ENCODE measurements at regions not wholly inside any gene's neighbourhood (a gene's known extent, or its start where the extent isn't known, plus 50 kb on each side); places are given as distances from the start of the nearest gene placed in this dataset.

DNA sequence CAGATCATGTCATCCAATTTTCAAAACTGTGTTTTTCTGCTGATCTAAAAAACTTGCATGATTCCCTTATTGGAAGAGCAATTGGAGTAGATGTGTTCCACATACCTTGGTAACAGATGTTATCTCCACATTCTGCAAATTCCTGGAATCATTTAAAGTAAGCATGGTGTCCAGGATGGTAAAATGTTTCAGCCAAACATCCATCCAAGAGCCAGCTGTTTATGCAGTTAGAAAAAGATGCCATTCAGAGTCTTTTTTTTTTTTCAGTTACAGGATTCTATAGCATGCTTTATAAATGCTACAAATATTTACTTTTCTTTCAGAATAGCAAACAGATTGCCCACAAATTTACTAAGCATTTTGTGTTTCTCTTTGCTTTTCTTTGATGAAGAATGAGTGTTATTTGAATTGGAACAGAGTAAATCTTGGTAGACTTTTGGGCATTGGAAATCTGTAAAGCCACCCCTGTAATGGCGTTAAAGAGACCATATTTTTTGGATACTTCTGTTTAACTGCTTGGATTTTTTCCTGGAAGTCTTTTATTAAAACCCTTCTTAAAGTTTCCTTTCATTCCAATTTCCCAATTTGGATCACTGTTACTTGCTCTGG lies 149.8 kb downstream of the GNAT3 start:
- H2AFZ ChIP-seq (ENCODE audit: control insufficient read depth, low read length), result no peak overlapping the region
- no peaks in the 10 kb centered on the region for H3K9me1 ChIP-seq (ENCODE audit: control insufficient read depth, extremely low read depth, insufficient read depth, low read length)
- no peak overlapping the region for H3K27ac ChIP-seq (ENCODE audit: control insufficient read depth, insufficient read depth, low read length)
- peak; percentile 5 for FAIRE-seq
- H4K20me1 ChIP-seq (ENCODE audit: control insufficient read depth, extremely low read depth, insufficient read depth, low read length), result no peaks in the 10 kb centered on the region
- no peaks in the 10 kb centered on the region for H3K79me2 ChIP-seq (ENCODE audit: control insufficient read depth, insufficient read depth, low read length)
- H3K4me2 ChIP-seq (ENCODE audit: control insufficient read depth, extremely low read depth, insufficient read depth, low read depth, low read length), result no peak overlapping the region
- H3K9me3 ChIP-seq (ENCODE audit: control insufficient read depth, low read depth, low read length), result peaks cover 2% of the 10 kb centered on the region
- no peaks in the 10 kb centered on the region for H3K4me1 ChIP-seq (ENCODE audit: control insufficient read depth, extremely low read depth, insufficient read depth, low read length)
- no peaks in the 10 kb centered on the region for H3K36me3 ChIP-seq (ENCODE audit: control insufficient read depth in 2 of 2, extremely low read depth in 1 of 2, insufficient read depth in 2 of 2, low read length in 2 of 2)
- DNase-seq (ENCODE audit: low read depth, low spot score), result no peak
- no peaks in the 10 kb centered on the region for H3K27me3 ChIP-seq (ENCODE audit: control insufficient read depth, extremely low read depth, insufficient read depth, low read length)
- no peak overlapping the region for H3K9ac ChIP-seq (ENCODE audit: control insufficient read depth, extremely low read depth, insufficient read depth, low read length)
- no peak overlapping the region for H3K4me3 ChIP-seq (ENCODE audit: control insufficient read depth in 2 of 3, extremely low read depth in 1 of 3, insufficient read depth in 2 of 3, low read depth in 1 of 3, low read length in 3 of 3)
- TF ChIP-seq CTCF (optimal IDR thresholded peaks at IDR 0.05 in 1 of 3, IDR thresholded peaks at IDR 0.05 in 1 of 3, conservative IDR thresholded peaks at IDR 0.05 in 1 of 3; ENCODE audit: extremely low read depth in 1 of 3, insufficient read depth in 2 of 3, low read length in 3 of 3) (no peak), EZH2 (IDR thresholded peaks at IDR 0.05; ENCODE audit: low read length) (no peak)
- dilution Hi-C loops (cut with MboI; ENCODE audit: extremely low pct_ligation_motif_present, low sequenced_read_pairs), result no loop called here

DNA sequence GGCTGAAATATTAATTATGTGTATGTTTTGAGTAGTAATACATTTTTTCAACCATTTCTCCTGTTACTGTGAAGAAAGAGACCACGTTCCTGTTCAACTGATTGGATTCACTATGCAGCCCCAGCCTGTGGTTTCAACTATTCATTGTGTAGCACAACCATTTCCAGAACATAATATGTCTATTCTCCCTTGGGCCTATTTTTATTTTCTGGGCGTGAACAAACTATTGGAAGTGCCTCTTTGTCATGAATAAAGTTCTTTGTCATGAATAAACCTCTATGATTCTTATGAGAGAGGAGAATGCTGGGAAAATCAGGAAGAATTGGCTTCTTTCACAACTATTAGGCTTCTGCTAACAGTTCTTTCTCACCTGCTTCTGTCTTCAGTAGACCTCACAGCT lies 152.4 kb downstream of the GNAT3 start:
- Histone ChIP-seq H3K9ac (ENCODE audit: control insufficient read depth, extremely low read depth, insufficient read depth, low read length) (no peak overlapping the region), H3K4me1 (ENCODE audit: control insufficient read depth, extremely low read depth, insufficient read depth, low read length) (no peaks in the 10 kb centered on the region), H4K20me1 (ENCODE audit: control insufficient read depth, extremely low read depth, insufficient read depth, low read length) (no peaks in the 10 kb centered on the region), H3K9me1 (ENCODE audit: control insufficient read depth, extremely low read depth, insufficient read depth, low read length) (no peaks in the 10 kb centered on the region), H3K27ac (ENCODE audit: control insufficient read depth, insufficient read depth, low read length) (no peak overlapping the region), H3K79me2 (ENCODE audit: control insufficient read depth, insufficient read depth, low read length) (no peaks in the 10 kb centered on the region), H3K9me3 (ENCODE audit: control insufficient read depth, low read depth, low read length) (no peaks in the 10 kb centered on the region), H2AFZ (ENCODE audit: control insufficient read depth, low read length) (no peak overlapping the region), H3K27me3 (ENCODE audit: control insufficient read depth, extremely low read depth, insufficient read depth, low read length) (no peaks in the 10 kb centered on the region), H3K36me3 (ENCODE audit: control insufficient read depth in 2 of 2, extremely low read depth in 1 of 2, insufficient read depth in 2 of 2, low read length in 2 of 2) (no peaks in the 10 kb centered on the region), H3K4me2 (ENCODE audit: control insufficient read depth, extremely low read depth, insufficient read depth, low read depth, low read length) (no peak overlapping the region), H3K4me3 (ENCODE audit: control insufficient read depth in 2 of 3, extremely low read depth in 1 of 3, insufficient read depth in 2 of 3, low read depth in 1 of 3, low read length in 3 of 3) (no peak overlapping the region)
- dilution Hi-C loops (cut with MboI; ENCODE audit: extremely low pct_ligation_motif_present, low sequenced_read_pairs), result no loop called here
- no peak for DNase-seq (ENCODE audit: low read depth, low spot score)
- FAIRE-seq, result no peak
- no peak for TF ChIP-seq CTCF (optimal IDR thresholded peaks at IDR 0.05 in 1 of 3, IDR thresholded peaks at IDR 0.05 in 1 of 3, conservative IDR thresholded peaks at IDR 0.05 in 1 of 3; ENCODE audit: extremely low read depth in 1 of 3, insufficient read depth in 2 of 3, low read length in 3 of 3)
- TF ChIP-seq EZH2 (IDR thresholded peaks at IDR 0.05; ENCODE audit: low read length), result no peak

Measured in keratinocyte (primary cell).